Breast epithelium (tissue), 4 donors: ENCODE measurements at regions not wholly inside any gene's neighbourhood (a gene's known extent, or its start where the extent isn't known, plus 50 kb on each side); places are given as distances from the start of the nearest gene placed in this dataset.

Source experiments
- DNase-seq, 2 donors: peaks; one replicate each; pipeline ENCODE4 v3.0.0-alpha.2; 2019; ENCODE audit warnings: low spot score in 2 of 2
- H3K27ac ChIP-seq, 2 donors: fragments of 200-600 bp; sonication (generic) in 1 of 2; one replicate each; pipeline ENCODE4 v1.5.1; 2016 to 2019; ENCODE audit warnings: mild to moderate bottlenecking in 1 of 2
- H3K27me3 ChIP-seq, 2 donors: fragments of 200-600 bp; sonication (generic) in 1 of 2; one replicate each; pipeline versions ENCODE4 v1.5.1 to v1.6.0; 2017 to 2019; ENCODE audit warnings: control low read depth in 1 of 2, mild to moderate bottlenecking in 1 of 2
- H3K36me3 ChIP-seq: fragments of 200-600 bp; one replicate; pipeline ENCODE4 v1.5.1; 2019
- H3K4me1 ChIP-seq, 2 donors: fragments of 200-600 bp; sonication (generic); one replicate each; pipeline ENCODE4 v1.5.1; 2016 to 2019; ENCODE audit warnings: control low read depth in 1 of 2
- H3K4me3 ChIP-seq, 3 donors: fragments of 200-600 bp; sonication (generic); 1 replicate in 2 of 3; 2 replicates in 1 of 3; pipeline ENCODE4 v1.5.1; 2016 to 2019; ENCODE audit warnings: mild to moderate bottlenecking in 3 of 3, moderate library complexity in 2 of 3
- H3K9me3 ChIP-seq, 2 donors: fragments of 200-600 bp; sonication (generic) in 1 of 2; one replicate each; pipeline ENCODE4 v1.5.1; 2016 to 2019; ENCODE audit warnings: control low read depth in 1 of 2
- POLR2A ChIP-seq: fragments of 450-650 bp; IDR thresholded peaks from one replicate; pipeline ENCODE4 v1.6.1; 2016; ENCODE audit warnings: antibody characterized with exemption, mild to moderate bottlenecking, moderate library complexity
- POLR2AphosphoS5 ChIP-seq, 3 donors: sonication (generic); formaldehyde crosslinking; IDR thresholded peaks; one replicate each; pipeline ENCODE4 v1.6.1; 2017; ENCODE audit warnings: antibody characterized with exemption in 3 of 3
- intact Hi-C: fragments of 100-400 bp; cut with DNase I; formaldehyde crosslinking; loops from one replicate; pipeline ENCODE4 v1.15.1; 2023; ENCODE audit warnings: low total_unique reads
- TF ChIP-seq, protein P1 (sequence below), 3 donors: fragments of 450-650 bp; IDR thresholded peaks; one replicate each; pipeline ENCODE4 v1.5.1; 2016 to 2017; ENCODE audit warnings: antibody characterized with exemption in 3 of 3, mild to moderate bottlenecking in 3 of 3, moderate library complexity in 3 of 3

DNA sequence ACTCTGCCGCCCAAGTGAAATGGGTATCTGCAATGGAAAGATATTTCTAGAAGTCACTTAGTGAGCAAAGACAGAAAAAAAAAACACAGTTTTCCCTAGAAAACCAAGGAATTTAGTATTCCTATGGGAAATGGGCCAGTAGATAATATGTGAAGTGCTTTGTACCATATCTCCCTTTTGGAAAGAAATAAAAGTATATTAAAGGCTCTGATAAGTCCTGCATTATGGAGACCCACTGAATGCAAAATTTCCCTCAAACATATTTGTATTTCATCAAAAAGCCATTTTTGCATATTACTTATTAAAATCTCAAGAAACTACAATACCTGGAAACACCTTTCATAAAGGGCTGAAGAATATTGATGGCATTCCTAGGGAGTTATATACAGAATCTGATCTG is 51.6 kb upstream of the DYNLRB2 start:
- no peaks in the 10 kb centered on the region for H3K36me3 ChIP-seq
- TF ChIP-seq POLR2AphosphoS5 (IDR thresholded peaks at IDR 0.05) (no peak), POLR2A (no peak)
- TF ChIP-seq, protein P1, sequence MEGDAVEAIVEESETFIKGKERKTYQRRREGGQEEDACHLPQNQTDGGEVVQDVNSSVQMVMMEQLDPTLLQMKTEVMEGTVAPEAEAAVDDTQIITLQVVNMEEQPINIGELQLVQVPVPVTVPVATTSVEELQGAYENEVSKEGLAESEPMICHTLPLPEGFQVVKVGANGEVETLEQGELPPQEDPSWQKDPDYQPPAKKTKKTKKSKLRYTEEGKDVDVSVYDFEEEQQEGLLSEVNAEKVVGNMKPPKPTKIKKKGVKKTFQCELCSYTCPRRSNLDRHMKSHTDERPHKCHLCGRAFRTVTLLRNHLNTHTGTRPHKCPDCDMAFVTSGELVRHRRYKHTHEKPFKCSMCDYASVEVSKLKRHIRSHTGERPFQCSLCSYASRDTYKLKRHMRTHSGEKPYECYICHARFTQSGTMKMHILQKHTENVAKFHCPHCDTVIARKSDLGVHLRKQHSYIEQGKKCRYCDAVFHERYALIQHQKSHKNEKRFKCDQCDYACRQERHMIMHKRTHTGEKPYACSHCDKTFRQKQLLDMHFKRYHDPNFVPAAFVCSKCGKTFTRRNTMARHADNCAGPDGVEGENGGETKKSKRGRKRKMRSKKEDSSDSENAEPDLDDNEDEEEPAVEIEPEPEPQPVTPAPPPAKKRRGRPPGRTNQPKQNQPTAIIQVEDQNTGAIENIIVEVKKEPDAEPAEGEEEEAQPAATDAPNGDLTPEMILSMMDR (IDR thresholded peaks at IDR 0.05): no peak
- no peaks in the 10 kb centered on the region for H3K27me3 ChIP-seq
- H3K4me3 ChIP-seq: no peak overlapping the region
- H3K4me1 ChIP-seq: no peaks in the 10 kb centered on the region
- DNase-seq: no peak
- H3K27ac ChIP-seq: no peak overlapping the region
- intact Hi-C loops: no loop called here
- no peaks in the 10 kb centered on the region for H3K9me3 ChIP-seq

DNA sequence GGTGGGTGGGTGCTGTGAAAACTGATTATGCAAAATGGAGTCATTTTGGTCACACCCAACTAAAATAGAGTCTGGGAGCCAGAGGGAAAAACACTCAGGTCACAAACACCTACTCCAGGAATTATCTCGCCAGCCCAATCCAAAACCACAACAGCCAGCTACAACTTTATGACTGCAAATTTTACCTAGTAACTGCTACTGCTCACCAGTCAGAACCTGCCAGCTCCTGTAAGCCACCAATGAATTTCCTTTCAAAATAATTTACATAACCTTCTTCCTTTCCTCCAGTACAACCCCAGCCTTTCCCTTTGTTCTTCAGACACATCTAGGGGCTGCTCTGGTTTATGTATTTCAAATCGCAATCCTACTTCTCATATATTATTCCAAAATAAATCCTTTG is 52.6 kb upstream of the DYNLRB2 start:
- no peak overlapping the region for H3K4me3 ChIP-seq
- no peak overlapping the region for H3K27ac ChIP-seq
- TF ChIP-seq, protein P1 (IDR thresholded peaks at IDR 0.05): no peak
- TF ChIP-seq POLR2A: no peak
- TF ChIP-seq POLR2AphosphoS5 (IDR thresholded peaks at IDR 0.05): no peak
- intact Hi-C loops: no loop called here
- H3K4me1 ChIP-seq: no peaks in the 10 kb centered on the region
- no peaks in the 10 kb centered on the region for H3K27me3 ChIP-seq
- DNase-seq: no peak
- H3K36me3 ChIP-seq: no peaks in the 10 kb centered on the region
- no peaks in the 10 kb centered on the region for H3K9me3 ChIP-seq

DNA sequence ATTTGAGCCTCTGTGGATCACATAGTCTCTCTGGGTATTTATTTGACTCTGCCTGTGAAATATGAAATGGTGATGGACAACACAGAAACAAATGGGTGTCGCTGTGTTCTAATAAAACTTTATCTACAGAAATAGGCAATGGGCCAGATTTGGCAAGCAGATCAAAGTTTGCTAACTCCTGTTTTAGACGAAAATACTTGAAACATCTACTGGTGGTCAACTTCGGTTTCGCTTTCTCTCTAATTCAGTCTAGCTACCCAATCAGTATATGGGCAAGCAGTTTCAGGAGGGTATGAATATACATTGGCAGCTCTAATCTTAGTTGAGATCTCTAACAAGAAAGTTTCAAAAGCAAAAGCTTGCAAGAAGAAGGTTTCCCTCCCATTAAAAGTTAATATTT is 60.1 kb upstream of the DYNLRB2 start:
- TF ChIP-seq, protein P1 (IDR thresholded peaks at IDR 0.05): no peak
- no peak for TF ChIP-seq POLR2AphosphoS5 (IDR thresholded peaks at IDR 0.05)
- TF ChIP-seq POLR2A: no peak

DNA sequence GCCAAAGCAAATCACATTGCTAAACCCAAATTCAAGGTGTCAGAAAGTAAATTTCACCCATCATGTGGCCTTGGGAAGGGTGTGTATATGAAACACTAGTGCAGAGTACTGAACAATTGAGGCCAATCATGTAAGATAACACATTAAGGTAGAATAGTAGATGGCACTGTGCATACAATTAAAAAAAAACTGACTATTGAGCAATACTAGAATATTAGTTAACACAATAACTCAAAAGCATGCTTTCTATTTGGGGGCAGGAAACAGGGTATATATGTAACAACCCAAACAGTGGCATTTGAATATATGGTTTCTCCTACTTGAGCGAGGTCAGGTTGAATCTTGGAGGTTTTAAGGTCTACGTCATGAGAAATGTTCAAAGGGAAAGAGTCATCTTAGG is 63.0 kb upstream of the DYNLRB2 start:
- no peak for DNase-seq
- no peaks in the 10 kb centered on the region for H3K27me3 ChIP-seq
- H3K4me1 ChIP-seq: no peaks in the 10 kb centered on the region
- no peak overlapping the region for H3K27ac ChIP-seq
- intact Hi-C loops: no loop called here
- no peaks in the 10 kb centered on the region for H3K9me3 ChIP-seq
- TF ChIP-seq POLR2A (no peak), POLR2AphosphoS5 (IDR thresholded peaks at IDR 0.05) (no peak)
- TF ChIP-seq, protein P1 (IDR thresholded peaks at IDR 0.05): no peak
- H3K36me3 ChIP-seq: no peaks in the 10 kb centered on the region
- no peak overlapping the region for H3K4me3 ChIP-seq

More for the DNA sequence above, 60.1 kb upstream of the DYNLRB2 start:
- intact Hi-C loops: no loop called here
- Histone ChIP-seq H3K4me3 (no peak overlapping the region), H3K27me3 (no peaks in the 10 kb centered on the region), H3K36me3 (no peaks in the 10 kb centered on the region), H3K9me3 (no peaks in the 10 kb centered on the region), H3K4me1 (no peaks in the 10 kb centered on the region), H3K27ac (no peak overlapping the region)
- no peak for DNase-seq

DNA sequence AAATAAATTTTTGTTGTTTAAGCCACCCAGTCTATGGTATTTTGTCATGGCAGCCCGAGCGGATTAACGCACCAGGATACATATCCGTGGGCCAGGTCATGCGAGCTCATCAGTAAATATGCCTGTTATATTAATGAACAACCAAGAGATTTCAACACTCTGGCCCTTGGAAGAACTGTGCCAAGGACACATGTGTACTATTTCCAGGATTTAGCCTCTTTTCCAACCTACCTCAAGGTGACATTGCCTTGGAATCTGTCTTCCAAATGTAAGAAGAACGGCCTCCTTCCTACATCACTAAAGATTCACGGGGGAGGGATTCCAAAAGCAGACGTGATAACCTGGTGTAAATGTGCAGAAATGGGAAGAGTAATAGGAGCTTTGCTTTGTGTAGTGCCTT is 72.8 kb upstream of the DYNLRB2 start:
- Histone ChIP-seq H3K27me3 (no peaks in the 10 kb centered on the region), H3K27ac (no peak overlapping the region), H3K9me3 (peaks cover 0 to 5% of the 10 kb centered on the region in 2 donors), H3K36me3 (no peaks in the 10 kb centered on the region), H3K4me1 (no peaks in the 10 kb centered on the region), H3K4me3 (no peak overlapping the region)
- TF ChIP-seq POLR2A (no peak), POLR2AphosphoS5 (IDR thresholded peaks at IDR 0.05) (no peak)
- TF ChIP-seq, protein P1 (IDR thresholded peaks at IDR 0.05): no peak
- DNase-seq: no peak
- intact Hi-C loops: no loop called here
